ENCODE measurements at regions not wholly inside any gene's neighbourhood (a gene's known extent, or its start where the extent isn't known, plus 50 kb on each side); places are given as distances from the start of the nearest gene placed in this dataset.

- H3K36me3 ChIP-seq (ENCODE audit: control insufficient read depth, insufficient read depth, low read length), result no peaks in the 10 kb centered on the region
- no peaks in the 10 kb centered on the region for H3K79me2 ChIP-seq (ENCODE audit: control insufficient read depth, insufficient read depth, low read length)
- H3K9me3 ChIP-seq (replicated peaks; ENCODE audit: control insufficient read depth, insufficient read depth, low read depth, low read length), result no peaks in the 10 kb centered on the region
- no peak overlapping the region for H2AFZ ChIP-seq (ENCODE audit: low read depth, low read length)
- H3K27ac ChIP-seq (ENCODE audit: extremely low read depth, low read depth, low read length), result no peak overlapping the region
- CTCF ChIA-PET (ENCODE audit: low intra/inter-chr PET ratio), result no interaction called here
- DNase-seq (ENCODE audit: extremely low read depth in 1 of 4, low spot score in 3 of 4) (peak; percentile 58 to 68 (median 67)), FAIRE-seq (peak; percentile 54), ATAC-seq (peak; percentile 97)
- H3K9ac ChIP-seq (ENCODE audit: insufficient read depth in 1 of 2, low read depth in 2 of 2, low read length in 2 of 2), result no peak overlapping the region
- H4K20me1 ChIP-seq (replicated peaks; ENCODE audit: control insufficient read depth, insufficient read depth, low read length), result no peaks in the 10 kb centered on the region; the same call in 1 of the 2 replicates
- H3K27me3 ChIP-seq (ENCODE audit: control insufficient read depth in 2 of 2, insufficient read depth in 2 of 2, low read length in 2 of 2), result peaks cover 4 to 7% of the 10 kb centered on the region in 2 experiments; a peak in 2 of 5 replicates
- H3K4me3 ChIP-seq, result no peak overlapping the region
- in situ Hi-C loops (cut with MboI), result loop anchor here (25.0 kb wide), 1 partner anchor 785 kb away; no protein-coding TSS in a partner anchor
- intact Hi-C loops (cut with micrococcal nuclease), result loop anchor here (2.0 kb wide), 1 partner anchor 780 kb away; no protein-coding TSS in a partner anchor
- POLR2A ChIA-PET, result interaction anchor here (1.2 kb wide), 1 partner anchor 11 kb away, joined by 3 read pairs; no protein-coding TSS in a partner anchor
- no peaks in the 10 kb centered on the region for H3K9me1 ChIP-seq (ENCODE audit: control insufficient read depth, insufficient read depth, low read length)
- H3K4me1 ChIP-seq (replicated peaks in 1 of 2; ENCODE audit: control insufficient read depth in 2 of 2, insufficient read depth in 2 of 2, low read length in 2 of 2), result no peaks in the 10 kb centered on the region
- BruUV-seq (replicated peaks), result no TSS peak
- H3K4me2 ChIP-seq (ENCODE audit: insufficient read depth, low read length), result no peak overlapping the region
- TF ChIP-seq STAG1 (CRISPR knock-in tag; IDR thresholded peaks at IDR 0.05; ENCODE audit: borderline replicate concordance), result peak; percentile 53; the same call in 1 of the 2 replicates
- TF ChIP-seq CREB5 (CRISPR knock-in tag; IDR thresholded peaks at IDR 0.05), result no peak
- TF ChIP-seq RFX1 (IDR thresholded peaks at IDR 0.05), result no peak
- TF ChIP-seq RBFOX2 (IDR thresholded peaks at IDR 0.05; ENCODE audit: low read depth, low read length), result no peak
- TF ChIP-seq POLR3A (IDR thresholded peaks at IDR 0.05; ENCODE audit: borderline replicate concordance, extremely low read depth, insufficient read depth, insufficient read length), result no peak
- TF ChIP-seq MEIS2 (IDR thresholded peaks at IDR 0.05; ENCODE audit: partially characterized antibody), result no peak
- TF ChIP-seq MCM7 (IDR thresholded peaks at IDR 0.05), result no peak
- TF ChIP-seq SIRT6 (IDR thresholded peaks at IDR 0.05; ENCODE audit: low read depth, low read length), result no peak
- no peak for TF ChIP-seq MAFG (tag; conservative IDR thresholded peaks at IDR 0.05)
- TF ChIP-seq BRD9 (IDR thresholded peaks at IDR 0.05; ENCODE audit: low read depth, partially characterized antibody), result no peak
- no peak for TF ChIP-seq KLF13 (tag; IDR thresholded peaks at IDR 0.05; ENCODE audit: borderline replicate concordance, low read depth)
- no peak for TF ChIP-seq ZNF444 (CRISPR knock-in tag; IDR thresholded peaks at IDR 0.05)
- TF ChIP-seq MECOM (CRISPR knock-in tag; IDR thresholded peaks at IDR 0.05), result no peak
- no peak for TF ChIP-seq PKNOX1 (IDR thresholded peaks at IDR 0.05)
- peak; percentile 21 for TF ChIP-seq ZFP36 (IDR thresholded peaks at IDR 0.05; ENCODE audit: low read depth, low read length, partially characterized antibody)
- TF ChIP-seq, protein P1, sequence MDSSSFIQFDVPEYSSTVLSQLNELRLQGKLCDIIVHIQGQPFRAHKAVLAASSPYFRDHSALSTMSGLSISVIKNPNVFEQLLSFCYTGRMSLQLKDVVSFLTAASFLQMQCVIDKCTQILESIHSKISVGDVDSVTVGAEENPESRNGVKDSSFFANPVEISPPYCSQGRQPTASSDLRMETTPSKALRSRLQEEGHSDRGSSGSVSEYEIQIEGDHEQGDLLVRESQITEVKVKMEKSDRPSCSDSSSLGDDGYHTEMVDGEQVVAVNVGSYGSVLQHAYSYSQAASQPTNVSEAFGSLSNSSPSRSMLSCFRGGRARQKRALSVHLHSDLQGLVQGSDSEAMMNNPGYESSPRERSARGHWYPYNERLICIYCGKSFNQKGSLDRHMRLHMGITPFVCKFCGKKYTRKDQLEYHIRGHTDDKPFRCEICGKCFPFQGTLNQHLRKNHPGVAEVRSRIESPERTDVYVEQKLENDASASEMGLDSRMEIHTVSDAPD (CRISPR knock-in tag; IDR thresholded peaks at IDR 0.05), result no peak
- TF ChIP-seq RCOR1 (IDR thresholded peaks at IDR 0.05; ENCODE audit: borderline replicate concordance in 1 of 2, low read depth in 2 of 2, low read length in 2 of 2), result no peak
- no peak for TF ChIP-seq MTA3 (IDR thresholded peaks at IDR 0.05; ENCODE audit: borderline replicate concordance)
- TF ChIP-seq, protein P2, sequence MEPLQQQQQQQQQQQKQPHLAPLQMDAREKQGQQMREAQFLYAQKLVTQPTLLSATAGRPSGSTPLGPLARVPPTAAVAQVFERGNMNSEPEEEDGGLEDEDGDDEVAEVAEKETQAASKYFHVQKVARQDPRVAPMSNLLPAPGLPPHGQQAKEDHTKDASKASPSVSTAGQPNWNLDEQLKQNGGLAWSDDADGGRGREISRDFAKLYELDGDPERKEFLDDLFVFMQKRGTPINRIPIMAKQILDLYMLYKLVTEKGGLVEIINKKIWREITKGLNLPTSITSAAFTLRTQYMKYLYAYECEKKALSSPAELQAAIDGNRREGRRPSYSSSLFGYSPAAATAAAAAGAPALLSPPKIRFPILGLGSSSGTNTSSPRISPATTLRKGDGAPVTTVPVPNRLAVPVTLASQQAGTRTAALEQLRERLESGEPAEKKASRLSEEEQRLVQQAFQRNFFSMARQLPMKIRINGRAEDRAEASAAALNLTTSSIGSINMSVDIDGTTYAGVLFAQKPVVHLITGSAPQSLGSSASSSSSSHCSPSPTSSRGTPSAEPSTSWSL (CRISPR knock-in tag; IDR thresholded peaks at IDR 0.05; ENCODE audit: borderline replicate concordance), result no peak
- TF ChIP-seq ZNF431 (CRISPR knock-in tag; IDR thresholded peaks at IDR 0.05), result no peak
These were observed 529.5 kb downstream of the SOX6 start for GRCh38 chr11:15826826-15827225.
